ENCODE measurements at regions not wholly inside any gene's neighbourhood (a gene's known extent, or its start where the extent isn't known, plus 50 kb on each side); places are given as distances from the start of the nearest gene placed in this dataset.

DNA sequence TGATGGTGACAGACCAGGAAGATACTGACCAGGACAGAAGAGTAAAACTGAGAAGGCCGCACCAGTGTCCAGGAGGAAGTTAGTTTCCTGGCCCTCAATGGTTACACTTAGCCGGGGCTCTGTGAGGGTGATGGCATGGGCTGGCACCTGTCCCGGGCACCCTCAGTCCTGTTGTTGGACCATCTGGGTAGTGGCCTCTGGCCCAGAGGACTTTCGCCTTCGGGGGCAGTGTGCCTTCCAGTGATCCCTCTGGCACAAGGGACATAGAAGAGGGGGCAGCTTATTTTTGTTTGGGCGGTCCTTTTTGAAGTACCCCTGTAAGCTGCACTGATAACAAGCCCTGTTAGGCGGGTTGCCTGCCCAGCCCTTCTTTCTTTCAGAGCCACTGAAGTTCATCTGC, 1108.6 kb downstream of the TAF11L14 start:
- H3K18ac ChIP-seq (ENCODE audit: extremely low read depth, low read length), result no peak overlapping the region
- no peak overlapping the region for H3K27ac ChIP-seq (ENCODE audit: low read depth, low read length)
- no peak overlapping the region for H3K56ac ChIP-seq (replicated peaks; ENCODE audit: insufficient read length, low read depth, low read length)
- no peak overlapping the region for H4K5ac ChIP-seq (ENCODE audit: insufficient read length, low read depth, low read length)
- no peaks in the 10 kb centered on the region for H3K23me2 ChIP-seq (ENCODE audit: low read depth, low read length)
- H2AFZ ChIP-seq (ENCODE audit: low read length), result no peak overlapping the region
- no peak for FAIRE-seq
- H2BK20ac ChIP-seq (ENCODE audit: low read length), result no peak overlapping the region
- H3K9me3 ChIP-seq (ENCODE audit: insufficient read depth in 2 of 2, low read depth in 1 of 2, low read length in 1 of 2), result peaks cover under 1 to 10% of the 10 kb centered on the region in 2 experiments; a peak in 1 of 4 replicates
- no peak overlapping the region for H3K4ac ChIP-seq (replicated peaks; ENCODE audit: insufficient read length, low read depth, low read length)
- no peaks in the 10 kb centered on the region for H3K79me1 ChIP-seq (ENCODE audit: low read depth, low read length)
- no peaks in the 10 kb centered on the region for H4K20me1 ChIP-seq (replicated peaks in 1 of 2; ENCODE audit: control insufficient read depth in 1 of 2, insufficient read depth in 2 of 2, low read length in 2 of 2)
- H3K27me3 ChIP-seq (replicated peaks in 1 of 4; ENCODE audit: control insufficient read depth in 3 of 4, extremely low read depth in 1 of 4, insufficient read depth in 3 of 4, low read length in 3 of 4), result no peaks in the 10 kb centered on the region
- H2BK120ac ChIP-seq (replicated peaks; ENCODE audit: low read depth, low read length), result no peak overlapping the region
- no peaks in the 10 kb centered on the region for H3K79me2 ChIP-seq (ENCODE audit: control insufficient read depth in 1 of 2, insufficient read depth in 2 of 2, low read length in 2 of 2)
- no peak overlapping the region for H4K91ac ChIP-seq (replicated peaks; ENCODE audit: insufficient read length, low read length)
- H3K4me2 ChIP-seq (ENCODE audit: insufficient read depth in 1 of 2, low read depth in 2 of 2, low read length in 2 of 2), result no peak overlapping the region
- no peak overlapping the region for H2BK15ac ChIP-seq (ENCODE audit: low read length)
- ChIA-PET POLR2A (ENCODE audit: partially characterized antibody) (no interaction called here), CTCF (ENCODE audit: partially characterized antibody) (no interaction called here)
- no peaks in the 10 kb centered on the region for H3K4me1 ChIP-seq (replicated peaks in 1 of 4; ENCODE audit: control insufficient read depth in 3 of 4, insufficient read depth in 4 of 4, low read length in 3 of 4)
- H2BK5ac ChIP-seq (ENCODE audit: low read depth, low read length), result no peak overlapping the region
- H2BK12ac ChIP-seq (ENCODE audit: low read depth, low read length), result no peak overlapping the region
- WGBS, 2 experiments (ENCODE audit: extremely low coverage in 1 of 2, insufficient coverage in 1 of 2, insufficient read length in 1 of 2, insufficient replicate concordance in 2 of 2, low coverage in 1 of 2, low lambda C conversion rate in 2 of 2, missing lambda C conversion rate in 1 of 2), result 90% methylated on average over 7 of the region's 7 CpGs; no CpG with 5 or more reads in 1 of the 2 experiments
- no peak overlapping the region for H3K4me3 ChIP-seq (ENCODE audit: extremely low read depth in 1 of 4, insufficient read depth in 2 of 4, low read depth in 3 of 4, low read length in 4 of 4)
- H3K14ac ChIP-seq (ENCODE audit: insufficient read length), result no peak overlapping the region
- DNase-seq (ENCODE audit: low read depth in 1 of 2, low spot score in 2 of 2), result no peak
- no peak overlapping the region for H2AK5ac ChIP-seq (ENCODE audit: low read depth, low read length)
- H3K9ac ChIP-seq (replicated peaks in 1 of 4; ENCODE audit: extremely low read depth in 1 of 4, low read depth in 3 of 4, low read length in 3 of 4), result no peak overlapping the region
- no peaks in the 10 kb centered on the region; a peak in 1 of 8 replicates for H3K36me3 ChIP-seq (ENCODE audit: control insufficient read depth in 2 of 4, insufficient read depth in 4 of 4, low read length in 3 of 4)
- no peak overlapping the region for H3K23ac ChIP-seq (ENCODE audit: insufficient read length)
- H4K8ac ChIP-seq (ENCODE audit: extremely low read depth, insufficient read depth, low read length), result no peak overlapping the region
- TF ChIP-seq RNF2 (IDR thresholded peaks at IDR 0.05; ENCODE audit: borderline replicate concordance, low read depth, low read length, missing control alignments, poor library complexity, severe bottlenecking), result no peak
- no peak for TF ChIP-seq ASH2L (IDR thresholded peaks at IDR 0.05; ENCODE audit: low read length)
- TF ChIP-seq, protein P1, sequence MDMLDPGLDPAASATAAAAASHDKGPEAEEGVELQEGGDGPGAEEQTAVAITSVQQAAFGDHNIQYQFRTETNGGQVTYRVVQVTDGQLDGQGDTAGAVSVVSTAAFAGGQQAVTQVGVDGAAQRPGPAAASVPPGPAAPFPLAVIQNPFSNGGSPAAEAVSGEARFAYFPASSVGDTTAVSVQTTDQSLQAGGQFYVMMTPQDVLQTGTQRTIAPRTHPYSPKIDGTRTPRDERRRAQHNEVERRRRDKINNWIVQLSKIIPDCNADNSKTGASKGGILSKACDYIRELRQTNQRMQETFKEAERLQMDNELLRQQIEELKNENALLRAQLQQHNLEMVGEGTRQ (IDR thresholded peaks at IDR 0.05; ENCODE audit: low read length), result no peak
- no peak for TF ChIP-seq CTBP2 (IDR thresholded peaks at IDR 0.05; ENCODE audit: borderline replicate concordance, insufficient read depth, insufficient read length, low read length)
- TF ChIP-seq BRCA1 (IDR thresholded peaks at IDR 0.05; ENCODE audit: low read depth, low read length), result no peak
- TF ChIP-seq SIN3A (conservative IDR thresholded peaks at IDR 0.05 in 1 of 2, IDR thresholded peaks at IDR 0.05 in 1 of 2; ENCODE audit: low read depth in 1 of 2, low read length in 2 of 2), result no peak
- TF ChIP-seq MAFK (IDR thresholded peaks at IDR 0.05; ENCODE audit: low read depth, low read length), result no peak
- TF ChIP-seq EZH2 (IDR thresholded peaks at IDR 0.05; ENCODE audit: low read depth, low read length, severe bottlenecking), result no peak
- no peak for TF ChIP-seq JUND (IDR thresholded peaks at IDR 0.05; ENCODE audit: low read length)
- no peak for TF ChIP-seq SIRT6 (IDR thresholded peaks at IDR 0.05; ENCODE audit: low read length)
- TF ChIP-seq, protein P2, sequence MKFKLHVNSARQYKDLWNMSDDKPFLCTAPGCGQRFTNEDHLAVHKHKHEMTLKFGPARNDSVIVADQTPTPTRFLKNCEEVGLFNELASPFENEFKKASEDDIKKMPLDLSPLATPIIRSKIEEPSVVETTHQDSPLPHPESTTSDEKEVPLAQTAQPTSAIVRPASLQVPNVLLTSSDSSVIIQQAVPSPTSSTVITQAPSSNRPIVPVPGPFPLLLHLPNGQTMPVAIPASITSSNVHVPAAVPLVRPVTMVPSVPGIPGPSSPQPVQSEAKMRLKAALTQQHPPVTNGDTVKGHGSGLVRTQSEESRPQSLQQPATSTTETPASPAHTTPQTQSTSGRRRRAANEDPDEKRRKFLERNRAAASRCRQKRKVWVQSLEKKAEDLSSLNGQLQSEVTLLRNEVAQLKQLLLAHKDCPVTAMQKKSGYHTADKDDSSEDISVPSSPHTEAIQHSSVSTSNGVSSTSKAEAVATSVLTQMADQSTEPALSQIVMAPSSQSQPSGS (IDR thresholded peaks at IDR 0.05; ENCODE audit: low read length), result no peak
- no peak for TF ChIP-seq BACH1 (IDR thresholded peaks at IDR 0.05; ENCODE audit: low read length)

All from H1 (cell line).